GM18505 (cell line): ENCODE measurements at regions not wholly inside any gene's neighbourhood (a gene's known extent, or its start where the extent isn't known, plus 50 kb on each side); places are given as distances from the start of the nearest gene placed in this dataset.

Source experiments
- ATAC-seq: cut with Tn5 transposase; IDR thresholded peaks from one replicate; pipeline ENCODE4 v1.9.1; 2021; ENCODE audit not compliant: unreplicated experiment
- POLR2A ChIP-seq: IDR thresholded peaks from 4 replicates; pipeline ENCODE4 v1.6.1; 2011; ENCODE audit warnings: borderline replicate concordance; ENCODE audit not compliant: insufficient read depth, insufficient read length; ENCODE audit errors: extremely low read depth

- no peak for ATAC-seq
- TF ChIP-seq POLR2A = no peak
Observed at GRCh38 chr15:93870583-93870982, 360.8 kb upstream of the MCTP2 start.

GRCh38 chr15:93866948-93867347, 364.4 kb upstream of the MCTP2 start:
- no peak for TF ChIP-seq POLR2A
- ATAC-seq = no peak

GRCh38 chr15:93866476-93866875, 364.9 kb upstream of the MCTP2 start:
- no peak for TF ChIP-seq POLR2A
- no peak for ATAC-seq

DNA sequence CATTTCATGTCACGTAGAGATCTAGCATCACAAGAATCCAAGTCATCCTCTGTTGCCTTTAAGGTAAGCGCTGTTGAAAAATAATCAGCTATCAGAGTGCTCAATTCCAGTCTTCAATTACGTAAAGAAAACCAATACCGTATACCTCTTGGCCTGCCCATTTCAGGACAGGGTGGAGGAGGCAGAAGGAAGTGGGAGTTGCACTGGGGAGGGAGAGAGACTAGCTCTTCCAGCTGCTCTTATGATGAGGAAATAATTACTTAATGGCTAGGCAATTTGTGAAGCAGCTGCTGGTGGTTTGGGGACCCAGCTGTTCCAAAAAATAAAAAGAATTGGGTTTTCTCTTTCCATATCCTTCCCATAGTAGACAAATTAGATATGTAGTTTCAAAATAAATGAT, 365.8 kb upstream of the MCTP2 start:
- TF ChIP-seq POLR2A = no peak
- no peak for ATAC-seq

DNA sequence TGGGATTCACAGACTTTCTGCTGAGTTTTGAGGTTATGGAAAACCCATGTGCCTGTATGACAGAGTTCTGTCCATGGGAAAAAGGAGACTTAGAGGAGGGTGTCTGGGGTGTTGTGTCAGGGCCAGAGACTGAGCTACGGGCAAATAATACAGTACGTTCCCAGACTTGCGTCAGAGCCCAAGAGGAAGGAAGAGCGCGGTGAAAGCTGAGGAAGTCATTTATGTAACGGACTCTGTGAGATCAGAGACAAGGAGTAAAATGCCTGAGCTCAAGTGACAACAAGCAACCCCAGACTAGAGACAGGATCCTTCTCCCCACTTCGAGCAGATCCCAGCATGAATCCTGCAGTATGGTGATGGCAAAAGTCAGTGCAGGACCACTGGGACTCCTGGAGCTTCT, 368.6 kb upstream of the MCTP2 start:
- ATAC-seq = no peak
- TF ChIP-seq POLR2A = no peak

DNA sequence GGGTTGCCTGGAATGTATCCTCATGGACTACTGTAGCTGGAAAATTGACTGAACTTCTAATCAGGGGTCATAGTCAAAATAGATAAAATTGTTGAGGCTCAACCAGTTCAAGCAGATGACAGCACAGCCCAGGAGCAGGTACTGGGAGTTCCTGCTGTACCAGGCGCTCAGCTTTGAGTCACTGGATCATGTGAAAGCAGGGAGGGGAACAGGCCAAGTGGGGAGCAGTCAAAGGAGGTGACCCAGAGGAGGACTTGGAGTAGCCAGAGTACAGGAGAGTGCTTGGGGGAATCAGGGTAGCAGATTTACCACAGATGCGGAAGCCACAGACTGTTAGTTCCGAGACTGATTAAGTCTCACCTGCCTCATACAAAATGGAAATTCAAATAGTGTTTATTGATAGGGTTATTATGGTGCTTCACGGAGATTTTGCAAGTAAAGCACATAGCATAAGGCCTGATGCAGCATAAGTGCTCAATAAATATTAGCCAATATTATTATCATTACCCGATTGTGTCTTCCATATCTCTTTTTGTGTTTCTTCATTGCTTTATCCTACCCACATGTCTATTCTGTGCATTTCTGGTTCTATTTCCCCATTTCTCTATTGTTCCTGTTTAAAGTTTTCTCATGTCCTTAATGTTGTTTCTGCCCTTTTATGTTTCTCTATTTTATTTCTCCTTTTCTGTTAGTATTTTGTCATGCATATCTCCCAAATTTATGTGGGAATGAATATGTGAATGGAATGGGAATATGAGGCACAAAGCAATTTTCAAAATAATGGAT, 369.2 kb upstream of the MCTP2 start:
- ATAC-seq = no peak
- no peak for TF ChIP-seq POLR2A

GRCh38 chr15:93861413-93861812, 369.9 kb upstream of the MCTP2 start:
- ATAC-seq = no peak

GRCh38 chr15:93860701-93861100, 370.7 kb upstream of the MCTP2 start:
- TF ChIP-seq POLR2A = no peak

More at GRCh38 chr15:93861413-93861812, 369.9 kb upstream of the MCTP2 start:
- no peak for TF ChIP-seq POLR2A

DNA sequence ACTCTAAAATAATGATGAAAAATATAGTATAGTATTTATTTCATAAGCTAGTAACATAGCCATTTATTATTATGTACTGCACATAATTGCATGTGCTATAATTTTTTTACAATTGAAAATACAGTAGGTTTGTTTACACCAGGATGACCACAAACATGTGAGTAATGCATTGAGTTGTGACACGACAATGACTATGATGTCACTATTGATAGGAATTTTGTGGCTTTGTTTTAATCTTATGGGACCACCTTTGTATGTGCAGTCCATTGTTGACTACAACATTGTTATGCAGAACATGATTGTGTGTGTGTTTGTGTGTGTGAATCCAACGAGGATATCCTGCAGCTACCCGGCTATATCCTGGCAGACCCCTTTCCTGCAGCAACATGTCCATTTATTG, 372.2 kb upstream of the MCTP2 start:
- ATAC-seq = no peak
- no peak for TF ChIP-seq POLR2A

More at GRCh38 chr15:93860701-93861100, 370.7 kb upstream of the MCTP2 start:
- ATAC-seq = no peak

DNA sequence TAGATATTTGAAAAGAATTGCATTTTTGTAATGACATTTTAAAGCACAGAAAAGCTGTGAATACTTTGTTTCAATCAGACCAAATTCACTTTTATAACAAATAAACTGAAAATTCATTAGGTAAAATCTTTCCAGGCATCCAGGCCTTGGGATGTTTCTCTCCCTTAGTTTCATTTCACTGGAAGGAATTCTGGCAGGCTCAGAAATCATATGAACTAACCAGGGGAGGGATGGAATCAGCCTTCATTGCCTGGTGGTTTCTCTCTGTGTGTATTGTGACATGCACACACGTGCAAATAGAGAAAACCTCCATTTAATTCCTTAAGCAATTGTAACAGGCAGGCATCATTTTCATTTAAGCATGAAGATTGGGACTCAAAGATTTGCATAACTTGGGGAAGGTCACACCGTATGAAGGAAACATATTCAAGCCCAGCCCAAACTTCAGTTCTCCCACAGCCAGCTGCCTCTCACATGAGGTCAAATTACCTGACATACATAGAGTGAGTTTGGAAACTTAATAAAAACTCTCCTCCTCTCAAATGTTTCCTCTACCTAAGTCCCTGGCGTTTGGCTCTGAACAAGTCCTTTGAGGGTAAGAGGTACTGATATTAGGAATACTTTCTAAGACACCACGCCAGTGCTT, 376.1 kb upstream of the MCTP2 start:
- TF ChIP-seq POLR2A = no peak
- ATAC-seq = no peak

GRCh38 chr15:93854088-93854487, 377.3 kb upstream of the MCTP2 start:
- TF ChIP-seq POLR2A = no peak
- no peak for ATAC-seq

- TF ChIP-seq POLR2A = no peak
- ATAC-seq = no peak
Observed at GRCh38 chr15:93852761-93853160, 378.6 kb upstream of the MCTP2 start.

DNA sequence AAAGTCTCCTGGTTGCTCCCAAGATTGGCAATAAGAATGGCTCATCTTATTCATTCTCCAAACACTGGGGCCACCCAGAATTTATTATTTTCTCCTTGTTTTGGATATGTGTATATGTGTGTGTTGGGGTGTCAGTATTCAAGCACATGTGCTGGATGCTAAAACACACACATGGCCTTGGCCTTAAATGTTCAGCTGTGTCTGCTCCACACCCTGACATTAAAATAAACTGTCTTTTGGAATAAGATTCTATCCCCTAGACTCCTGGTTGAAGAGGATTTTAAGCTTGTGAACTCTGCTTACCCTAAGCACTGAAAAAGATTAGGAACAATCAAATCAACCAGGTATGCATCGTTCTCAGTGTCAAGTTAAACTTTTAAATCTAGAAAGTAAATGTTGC, 382.9 kb upstream of the MCTP2 start:
- TF ChIP-seq POLR2A = no peak
- no peak for ATAC-seq

- TF ChIP-seq POLR2A = no peak
- ATAC-seq = no peak
Observed at GRCh38 chr15:93848076-93848475, 383.3 kb upstream of the MCTP2 start.
